Adrenal gland (tissue), 5 donors: ENCODE measurements at regions not wholly inside any gene's neighbourhood (a gene's known extent, or its start where the extent isn't known, plus 50 kb on each side); places are given as distances from the start of the nearest gene placed in this dataset.

Experiments used
- POLR2A ChIP-seq, 2 donors: fragments of 450-650 bp; IDR thresholded peaks; one replicate each; pipeline ENCODE4 v1.6.1; 2017; ENCODE audit warnings: antibody characterized with exemption in 2 of 2, mild to moderate bottlenecking in 2 of 2, moderate library complexity in 1 of 2
- TF ChIP-seq, protein P1 (sequence below), 6 experiments: fragments of 450-650 bp in 4 of 6; fragments of 200-600 bp in 2 of 6; sonication (generic) in 1 of 6; IDR thresholded peaks; 1 replicate in 5 of 6; 2 replicates in 1 of 6; pipeline versions ENCODE4 v1.5.1 to v1.8.0; 2016 to 2021; ENCODE audit warnings: antibody characterized with exemption in 6 of 6, mild to moderate bottlenecking in 2 of 6, moderate library complexity in 1 of 6
- donor health status: DM: no; HTN: no; CAD: no.

- TF ChIP-seq, protein P1, sequence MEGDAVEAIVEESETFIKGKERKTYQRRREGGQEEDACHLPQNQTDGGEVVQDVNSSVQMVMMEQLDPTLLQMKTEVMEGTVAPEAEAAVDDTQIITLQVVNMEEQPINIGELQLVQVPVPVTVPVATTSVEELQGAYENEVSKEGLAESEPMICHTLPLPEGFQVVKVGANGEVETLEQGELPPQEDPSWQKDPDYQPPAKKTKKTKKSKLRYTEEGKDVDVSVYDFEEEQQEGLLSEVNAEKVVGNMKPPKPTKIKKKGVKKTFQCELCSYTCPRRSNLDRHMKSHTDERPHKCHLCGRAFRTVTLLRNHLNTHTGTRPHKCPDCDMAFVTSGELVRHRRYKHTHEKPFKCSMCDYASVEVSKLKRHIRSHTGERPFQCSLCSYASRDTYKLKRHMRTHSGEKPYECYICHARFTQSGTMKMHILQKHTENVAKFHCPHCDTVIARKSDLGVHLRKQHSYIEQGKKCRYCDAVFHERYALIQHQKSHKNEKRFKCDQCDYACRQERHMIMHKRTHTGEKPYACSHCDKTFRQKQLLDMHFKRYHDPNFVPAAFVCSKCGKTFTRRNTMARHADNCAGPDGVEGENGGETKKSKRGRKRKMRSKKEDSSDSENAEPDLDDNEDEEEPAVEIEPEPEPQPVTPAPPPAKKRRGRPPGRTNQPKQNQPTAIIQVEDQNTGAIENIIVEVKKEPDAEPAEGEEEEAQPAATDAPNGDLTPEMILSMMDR (IDR thresholded peaks at IDR 0.05) = no peak
- no peak for TF ChIP-seq POLR2A (IDR thresholded peaks at IDR 0.05)
Measured at GRCh38 chr9:93774331-93775102, 180.6 kb downstream of the BARX1 start.
